ENCODE measurements at regions not wholly inside any gene's neighbourhood (a gene's known extent, or its start where the extent isn't known, plus 50 kb on each side); places are given as distances from the start of the nearest gene placed in this dataset.
"Not testable (repeated sequence)": the region's sequence is repeated elsewhere in the genome, so short reads cannot be mapped to it uniquely, and the experiment has no call there.

GRCh38 chr1:61028136-61028535 is 54.2 kb upstream of the NFIA start:
- Histone ChIP-seq H3K27ac (ENCODE audit: low read depth in 1 of 2, low read length in 2 of 2) (no peak overlapping the region), H3K9ac (ENCODE audit: low read depth in 1 of 2, low read length in 2 of 2) (no peak overlapping the region), H3K36me3 (ENCODE audit: control insufficient read depth in 4 of 4, insufficient read depth in 3 of 4, low read depth in 1 of 4, low read length in 3 of 4) (no peaks in the 10 kb centered on the region), H3K27me3 (ENCODE audit: control insufficient read depth in 4 of 4, insufficient read depth in 4 of 4, low read length in 3 of 4) (no peaks in the 10 kb centered on the region), H3K4me1 (ENCODE audit: control insufficient read depth in 4 of 4, insufficient read depth in 4 of 4, low read length in 3 of 4) (no peaks in the 10 kb centered on the region), H3K9me3 (ENCODE audit: control insufficient read depth in 4 of 4, low read length in 3 of 4) (no peaks in the 10 kb centered on the region), H3K4me3 (ENCODE audit: low read depth in 1 of 3, low read length in 3 of 3) (no peak overlapping the region)
- WGBS, result 90% methylated on average over 4 of the region's 4 CpGs
- DNase-seq (ENCODE audit: low spot score), result no peak
- TF ChIP-seq SP1 (IDR thresholded peaks at IDR 0.05) (no peak), HNF4G (IDR thresholded peaks at IDR 0.05) (no peak), EGR1 (IDR thresholded peaks at IDR 0.05; ENCODE audit: low read depth in 2 of 2) (no peak), REST (IDR thresholded peaks at IDR 0.05) (no peak), FOXA1 (IDR thresholded peaks at IDR 0.05) (no peak), JUND (IDR thresholded peaks at IDR 0.05) (no peak), FOXA2 (IDR thresholded peaks at IDR 0.05) (no peak), RAD21 (IDR thresholded peaks at IDR 0.05) (no peak), YY1 (IDR thresholded peaks at IDR 0.05) (no peak), RXRA (IDR thresholded peaks at IDR 0.05) (no peak), TAF1 (conservative IDR thresholded peaks at IDR 0.05) (no peak), NR2F2 (IDR thresholded peaks at IDR 0.05) (no peak), GABPA (IDR thresholded peaks at IDR 0.05 in 1 of 2, conservative IDR thresholded peaks at IDR 0.05 in 1 of 2) (no peak), ATF3 (IDR thresholded peaks at IDR 0.05) (no peak), HNF4A (conservative IDR thresholded peaks at IDR 0.05) (no peak)
- TF ChIP-seq, protein P1, sequence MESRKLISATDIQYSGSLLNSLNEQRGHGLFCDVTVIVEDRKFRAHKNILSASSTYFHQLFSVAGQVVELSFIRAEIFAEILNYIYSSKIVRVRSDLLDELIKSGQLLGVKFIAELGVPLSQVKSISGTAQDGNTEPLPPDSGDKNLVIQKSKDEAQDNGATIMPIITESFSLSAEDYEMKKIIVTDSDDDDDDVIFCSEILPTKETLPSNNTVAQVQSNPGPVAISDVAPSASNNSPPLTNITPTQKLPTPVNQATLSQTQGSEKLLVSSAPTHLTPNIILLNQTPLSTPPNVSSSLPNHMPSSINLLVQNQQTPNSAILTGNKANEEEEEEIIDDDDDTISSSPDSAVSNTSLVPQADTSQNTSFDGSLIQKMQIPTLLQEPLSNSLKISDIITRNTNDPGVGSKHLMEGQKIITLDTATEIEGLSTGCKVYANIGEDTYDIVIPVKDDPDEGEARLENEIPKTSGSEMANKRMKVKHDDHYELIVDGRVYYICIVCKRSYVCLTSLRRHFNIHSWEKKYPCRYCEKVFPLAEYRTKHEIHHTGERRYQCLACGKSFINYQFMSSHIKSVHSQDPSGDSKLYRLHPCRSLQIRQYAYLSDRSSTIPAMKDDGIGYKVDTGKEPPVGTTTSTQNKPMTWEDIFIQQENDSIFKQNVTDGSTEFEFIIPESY (IDR thresholded peaks at IDR 0.05), result no peak
- TF ChIP-seq, protein P2, sequence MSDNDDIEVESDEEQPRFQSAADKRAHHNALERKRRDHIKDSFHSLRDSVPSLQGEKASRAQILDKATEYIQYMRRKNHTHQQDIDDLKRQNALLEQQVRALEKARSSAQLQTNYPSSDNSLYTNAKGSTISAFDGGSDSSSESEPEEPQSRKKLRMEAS (IDR thresholded peaks at IDR 0.05), result no peak
- TF ChIP-seq, protein P3, sequence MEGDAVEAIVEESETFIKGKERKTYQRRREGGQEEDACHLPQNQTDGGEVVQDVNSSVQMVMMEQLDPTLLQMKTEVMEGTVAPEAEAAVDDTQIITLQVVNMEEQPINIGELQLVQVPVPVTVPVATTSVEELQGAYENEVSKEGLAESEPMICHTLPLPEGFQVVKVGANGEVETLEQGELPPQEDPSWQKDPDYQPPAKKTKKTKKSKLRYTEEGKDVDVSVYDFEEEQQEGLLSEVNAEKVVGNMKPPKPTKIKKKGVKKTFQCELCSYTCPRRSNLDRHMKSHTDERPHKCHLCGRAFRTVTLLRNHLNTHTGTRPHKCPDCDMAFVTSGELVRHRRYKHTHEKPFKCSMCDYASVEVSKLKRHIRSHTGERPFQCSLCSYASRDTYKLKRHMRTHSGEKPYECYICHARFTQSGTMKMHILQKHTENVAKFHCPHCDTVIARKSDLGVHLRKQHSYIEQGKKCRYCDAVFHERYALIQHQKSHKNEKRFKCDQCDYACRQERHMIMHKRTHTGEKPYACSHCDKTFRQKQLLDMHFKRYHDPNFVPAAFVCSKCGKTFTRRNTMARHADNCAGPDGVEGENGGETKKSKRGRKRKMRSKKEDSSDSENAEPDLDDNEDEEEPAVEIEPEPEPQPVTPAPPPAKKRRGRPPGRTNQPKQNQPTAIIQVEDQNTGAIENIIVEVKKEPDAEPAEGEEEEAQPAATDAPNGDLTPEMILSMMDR (IDR thresholded peaks at IDR 0.05; ENCODE audit: low read depth, low read length, missing input control), result no peak

- not testable (repeated sequence) for H3K36me3 ChIP-seq (ENCODE audit: control insufficient read depth in 4 of 4, insufficient read depth in 3 of 4, low read depth in 1 of 4, low read length in 3 of 4); DNase-seq (ENCODE audit: low spot score); H3K4me3 ChIP-seq (ENCODE audit: low read depth in 1 of 3, low read length in 3 of 3); H3K9ac ChIP-seq (ENCODE audit: low read depth in 1 of 2, low read length in 2 of 2); H3K4me1 ChIP-seq (ENCODE audit: control insufficient read depth in 4 of 4, insufficient read depth in 4 of 4, low read length in 3 of 4); H3K9me3 ChIP-seq (ENCODE audit: control insufficient read depth in 4 of 4, low read length in 3 of 4); H3K27me3 ChIP-seq (ENCODE audit: control insufficient read depth in 4 of 4, insufficient read depth in 4 of 4, low read length in 3 of 4); H3K27ac ChIP-seq (ENCODE audit: low read depth in 1 of 2, low read length in 2 of 2)
- WGBS, result 73% methylated on average over 7 of the region's 7 CpGs
Observed at GRCh38 chr1:61018068-61018467, 64.3 kb upstream of the NFIA start.
